HG03439 (cell line): ENCODE measurements at regions not wholly inside any gene's neighbourhood (a gene's known extent, or its start where the extent isn't known, plus 50 kb on each side); places are given as distances from the start of the nearest gene placed in this dataset.

Experiments used
- ATAC-seq: cut with Tn5 transposase; IDR thresholded peaks from one replicate; pipeline ENCODE4 v1.9.1; 2021; ENCODE audit warnings: mild to moderate bottlenecking, moderate library complexity; ENCODE audit not compliant: unreplicated experiment

- ATAC-seq = no peak
These were observed 94.9 kb downstream of the TMEM174 start for GRCh38 chr5:73267766-73268435.

GRCh38 chr5:73266925-73267765 lies 94.2 kb downstream of the TMEM174 start:
- no peak for ATAC-seq

- no peak for ATAC-seq
These were observed 93.3 kb downstream of the TMEM174 start for GRCh38 chr5:73266176-73266738.

- ATAC-seq = no peak
These were observed 92.6 kb downstream of the TMEM174 start for GRCh38 chr5:73265641-73266040.

- no peak for ATAC-seq
These were observed 91.6 kb downstream of the TMEM174 start for GRCh38 chr5:73264631-73265030.

GRCh38 chr5:73263001-73263710 lies 90.2 kb downstream of the TMEM174 start:
- no peak for ATAC-seq

GRCh38 chr5:73256862-73257261 lies 83.9 kb downstream of the TMEM174 start:
- ATAC-seq = no peak

GRCh38 chr5:73256462-73256861 lies 83.5 kb downstream of the TMEM174 start:
- ATAC-seq = no peak

- ATAC-seq = no peak
These were observed 83.0 kb downstream of the TMEM174 start for GRCh38 chr5:73256012-73256411.

GRCh38 chr5:73254642-73255041 lies 81.6 kb downstream of the TMEM174 start:
- no peak for ATAC-seq

- no peak for ATAC-seq
These were observed 80.2 kb downstream of the TMEM174 start for GRCh38 chr5:73253047-73253660.

GRCh38 chr5:73250645-73251044 lies 77.7 kb downstream of the TMEM174 start:
- no peak for ATAC-seq

- no peak for ATAC-seq
These were observed 69.7 kb downstream of the TMEM174 start for GRCh38 chr5:73242735-73243134.

- ATAC-seq = no peak
These were observed 65.9 kb downstream of the TMEM174 start for GRCh38 chr5:73238873-73239272.

- no peak for ATAC-seq
These were observed 63.6 kb downstream of the TMEM174 start for GRCh38 chr5:73236541-73237128.

GRCh38 chr5:73234204-73234555 lies 61.2 kb downstream of the TMEM174 start:
- no peak for ATAC-seq

- no peak for ATAC-seq
These were observed 60.6 kb downstream of the TMEM174 start for GRCh38 chr5:73233461-73234203.

GRCh38 chr5:73233053-73233460 lies 60.1 kb downstream of the TMEM174 start:
- no peak for ATAC-seq

GRCh38 chr5:73232266-73233041 lies 59.5 kb downstream of the TMEM174 start:
- no peak for ATAC-seq
